Mesendoderm (in vitro differentiated cells): ENCODE measurements at regions not wholly inside any gene's neighbourhood (a gene's known extent, or its start where the extent isn't known, plus 50 kb on each side); places are given as distances from the start of the nearest gene placed in this dataset.

Experiments
- DNase-seq: peaks from one replicate; pipeline ENCODE4 v3.0.0; 2013
- H2AK5ac ChIP-seq: 2 replicates; pipeline ENCODE4 v1.6.1; 2013; ENCODE audit warnings: low read length, inconsistent platforms
- H2BK120ac ChIP-seq: 2 replicates; pipeline ENCODE4 v1.6.1; 2013; ENCODE audit warnings: low read depth, mild to moderate bottlenecking, low read length, moderate library complexity, mixed read lengths
- H2BK15ac ChIP-seq: replicated peaks from 2 replicates; pipeline ENCODE4 v1.6.1; 2013; ENCODE audit warnings: low read depth, mild to moderate bottlenecking, moderate library complexity
- H2BK5ac ChIP-seq: 2 replicates; pipeline ENCODE4 v1.6.1; 2013; ENCODE audit warnings: low read length, inconsistent platforms
- H3K18ac ChIP-seq: 2 replicates; pipeline ENCODE4 v1.6.1; 2013; ENCODE audit warnings: mild to moderate bottlenecking, low read length, mixed read lengths
- H3K23ac ChIP-seq: one replicate; pipeline ENCODE4 v1.6.1; 2013; ENCODE audit warnings: low read length
- H3K27ac ChIP-seq: 2 replicates; pipeline ENCODE4 v1.5.1; 2013; ENCODE audit warnings: low read depth, mild to moderate bottlenecking, inconsistent platforms, low read length, moderate library complexity
- H3K27me3 ChIP-seq: 2 replicates; pipeline ENCODE4 v1.6.1; 2013; ENCODE audit warnings: low read length, control low read depth, mild to moderate bottlenecking, inconsistent platforms; ENCODE audit not compliant: insufficient read depth, poor library complexity
- H3K36me3 ChIP-seq: 2 replicates; pipeline ENCODE4 v1.6.1; 2013; ENCODE audit warnings: low read length, inconsistent platforms; ENCODE audit not compliant: control insufficient read depth, insufficient read depth
- H3K4ac ChIP-seq: one replicate; pipeline ENCODE4 v1.6.1; 2013; ENCODE audit warnings: low read depth, mild to moderate bottlenecking, low read length, moderate library complexity
- H3K4me1 ChIP-seq: 2 replicates; pipeline ENCODE4 v1.6.1; 2013; ENCODE audit warnings: low read depth, low read length, inconsistent platforms; ENCODE audit not compliant: control insufficient read depth
- H3K4me2 ChIP-seq: 2 replicates; pipeline ENCODE4 v1.6.1; 2013; ENCODE audit warnings: low read length
- H3K4me3 ChIP-seq: 2 replicates; pipeline ENCODE4 v1.5.1; 2013; ENCODE audit warnings: mild to moderate bottlenecking, low read length
- H3K56ac ChIP-seq: one replicate; pipeline ENCODE4 v1.6.1; 2013; ENCODE audit warnings: low read length
- H3K79me1 ChIP-seq: 2 replicates; pipeline ENCODE4 v1.6.1; 2013; ENCODE audit warnings: low read length, inconsistent platforms
- H3K79me2 ChIP-seq: 2 replicates; pipeline ENCODE4 v1.6.1; 2013; ENCODE audit warnings: mild to moderate bottlenecking, low read length; ENCODE audit not compliant: control insufficient read depth, insufficient read depth
- H3K9ac ChIP-seq: 2 replicates; pipeline ENCODE4 v1.6.1; 2013; ENCODE audit warnings: low read length, inconsistent platforms
- H4K5ac ChIP-seq: one replicate; pipeline ENCODE4 v1.6.1; 2013; ENCODE audit warnings: low read length
- H4K8ac ChIP-seq: one replicate; pipeline ENCODE4 v1.6.1; 2013; ENCODE audit warnings: low read depth, mild to moderate bottlenecking, control low read depth, low read length, moderate library complexity
- WGBS: extraction: QIAGEN DNeasy Blood & Tissue Kit; methylation state at CpG from one replicate; pipeline ENCODE4 v1.1.7; 2013; ENCODE audit warnings: low lambda C conversion rate, missing lambda C conversion rate; ENCODE audit not compliant: insufficient coverage; ENCODE audit errors: extremely low coverage; 5-methylcytosine and 5-hydroxymethylcytosine counted together

DNA sequence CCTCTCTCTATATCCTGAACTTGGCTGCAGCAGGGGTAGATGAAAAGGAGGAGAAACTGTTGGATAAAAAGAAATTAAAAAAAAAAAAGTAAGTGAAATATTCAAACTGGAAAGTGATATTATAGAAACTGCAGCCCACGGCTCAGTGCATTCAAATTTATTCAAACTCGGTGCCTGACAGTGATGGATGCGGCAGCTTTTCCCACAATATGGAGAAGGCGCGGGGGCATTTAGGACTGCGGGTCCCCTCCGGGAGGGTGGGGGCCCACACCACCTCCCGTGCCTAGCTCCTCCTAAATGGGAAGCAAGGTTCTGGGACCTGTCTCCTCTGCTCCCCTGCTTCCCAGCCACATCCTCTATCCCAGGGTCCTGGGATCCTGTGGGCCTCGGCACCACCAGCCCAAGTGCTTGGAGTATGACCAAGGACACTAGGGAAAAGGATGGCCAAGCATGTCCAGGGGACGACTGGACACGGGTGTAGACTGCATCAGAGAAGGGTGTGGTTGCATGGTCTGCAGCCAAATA lies 82.4 kb downstream of the HIF1AN start:
- no peaks in the 10 kb centered on the region for H3K36me3 ChIP-seq
- no peak overlapping the region for H2BK5ac ChIP-seq
- H3K27me3 ChIP-seq: no peaks in the 10 kb centered on the region
- no peak overlapping the region for H3K23ac ChIP-seq
- no peak overlapping the region for H3K4ac ChIP-seq
- no CpG with 5 or more reads among the region's 11 CpGs for WGBS
- H4K8ac ChIP-seq: no peak overlapping the region
- H2AK5ac ChIP-seq: no peak overlapping the region
- no peak overlapping the region for H3K56ac ChIP-seq
- H3K27ac ChIP-seq: no peak overlapping the region
- no peak overlapping the region for H3K9ac ChIP-seq
- no peak overlapping the region for H2BK120ac ChIP-seq
- no peak overlapping the region for H3K4me3 ChIP-seq
- H3K4me2 ChIP-seq: no peak overlapping the region
- no peak overlapping the region for H4K5ac ChIP-seq
- no peaks in the 10 kb centered on the region for H3K79me2 ChIP-seq
- DNase-seq: no peak
- H3K4me1 ChIP-seq: no peaks in the 10 kb centered on the region
- no peaks in the 10 kb centered on the region for H3K79me1 ChIP-seq
- H2BK15ac ChIP-seq: no peak overlapping the region
- H3K18ac ChIP-seq: no peak overlapping the region

DNA sequence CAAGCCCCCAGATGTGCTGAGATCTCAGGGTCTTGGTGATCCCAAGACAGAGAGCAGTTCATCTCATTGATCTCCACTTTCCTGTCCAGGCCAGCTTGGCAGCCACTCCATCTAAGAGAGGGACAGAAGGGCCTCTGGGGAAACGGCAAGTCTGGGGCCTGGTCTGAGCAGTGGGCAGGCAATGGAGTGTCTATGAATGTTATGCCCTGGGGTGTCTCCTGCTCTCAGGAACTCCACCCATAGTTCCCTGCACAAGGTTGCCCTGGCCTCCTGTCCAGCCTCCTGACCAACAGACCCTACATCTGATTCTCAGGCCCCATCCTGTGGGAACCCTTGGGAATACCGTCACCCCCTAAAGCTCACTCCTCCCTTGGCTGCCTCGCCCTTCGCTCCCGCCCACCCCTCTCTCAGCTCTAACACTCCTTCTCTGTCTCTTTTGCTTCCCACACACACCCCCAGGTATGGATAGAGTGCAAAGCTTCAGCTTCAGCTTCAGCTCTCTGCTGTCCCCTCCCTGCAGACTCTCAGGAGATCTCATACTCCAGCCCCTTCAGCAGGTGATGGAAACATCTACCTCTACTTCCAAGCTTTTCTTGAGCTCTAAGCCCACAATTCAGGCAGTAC lies 83.0 kb downstream of the HIF1AN start:
- WGBS: no CpG with 5 or more reads among the region's 5 CpGs
- no peak for DNase-seq
- no peak overlapping the region for H3K56ac ChIP-seq

DNA sequence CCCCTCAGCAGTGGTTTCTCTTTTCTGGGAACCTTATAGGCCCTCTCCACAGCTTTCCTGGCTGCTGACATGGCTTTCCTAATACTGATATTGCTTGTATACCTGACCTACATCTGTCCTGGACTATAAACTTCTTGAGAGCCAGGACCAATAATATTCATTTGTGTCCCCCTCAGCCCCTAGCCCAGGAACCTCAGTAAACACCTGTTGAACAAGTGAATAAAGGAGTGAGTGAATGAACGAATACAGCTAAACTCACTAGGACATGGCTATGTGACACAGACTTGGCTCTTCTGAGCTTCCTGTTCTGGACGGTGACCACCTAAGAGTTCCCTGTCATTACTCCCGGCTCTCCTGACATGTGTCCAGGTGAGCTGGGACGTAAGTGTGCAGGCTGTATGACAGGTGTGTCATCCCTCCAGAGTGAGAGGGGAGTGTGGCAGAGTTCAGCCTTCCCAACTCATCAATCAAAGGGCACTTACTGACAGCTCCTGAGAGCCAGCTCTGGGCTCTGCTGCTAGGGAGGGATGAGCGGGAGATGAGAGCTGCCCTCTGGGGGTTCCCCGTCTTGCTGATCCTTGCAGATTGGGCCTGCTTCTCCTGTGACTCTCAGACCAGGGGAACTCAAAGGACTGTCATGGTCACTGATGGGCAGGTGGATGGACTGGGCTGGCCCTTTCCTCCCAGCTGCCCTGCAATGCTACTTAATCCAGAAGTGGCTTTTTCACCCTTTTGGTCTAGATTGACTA lies 84.5 kb downstream of the HIF1AN start:
- H2BK120ac ChIP-seq: no peak overlapping the region
- no CpG with 5 or more reads among the region's 6 CpGs for WGBS
- H3K4me1 ChIP-seq: no peaks in the 10 kb centered on the region
- no peak overlapping the region for H3K23ac ChIP-seq
- no peaks in the 10 kb centered on the region for H3K36me3 ChIP-seq
- H3K4ac ChIP-seq: no peak overlapping the region
- H4K8ac ChIP-seq: no peak overlapping the region
- H2BK5ac ChIP-seq: no peak overlapping the region
- no peak overlapping the region for H3K18ac ChIP-seq
- H3K27ac ChIP-seq: no peak overlapping the region
- no peaks in the 10 kb centered on the region for H3K79me2 ChIP-seq
- no peak overlapping the region for H3K9ac ChIP-seq
- H3K56ac ChIP-seq: no peak overlapping the region
- H4K5ac ChIP-seq: no peak overlapping the region
- no peak overlapping the region for H3K4me3 ChIP-seq
- no peak overlapping the region for H3K4me2 ChIP-seq
- no peak overlapping the region for H2AK5ac ChIP-seq
- H3K79me1 ChIP-seq: no peaks in the 10 kb centered on the region
- no peak for DNase-seq
- no peaks in the 10 kb centered on the region for H3K27me3 ChIP-seq
- H2BK15ac ChIP-seq: no peak overlapping the region

More for the DNA sequence above, 83.0 kb downstream of the HIF1AN start:
- H3K27ac ChIP-seq: no peak overlapping the region
- no peak overlapping the region for H3K4ac ChIP-seq
- no peaks in the 10 kb centered on the region for H3K79me1 ChIP-seq
- no peak overlapping the region for H2BK120ac ChIP-seq
- H2AK5ac ChIP-seq: no peak overlapping the region
- H3K18ac ChIP-seq: no peak overlapping the region
- no peaks in the 10 kb centered on the region for H3K27me3 ChIP-seq
- no peak overlapping the region for H3K23ac ChIP-seq
- H3K9ac ChIP-seq: no peak overlapping the region
- H3K4me1 ChIP-seq: no peaks in the 10 kb centered on the region
- no peak overlapping the region for H4K8ac ChIP-seq
- H3K4me3 ChIP-seq: no peak overlapping the region
- no peak overlapping the region for H3K4me2 ChIP-seq
- H3K36me3 ChIP-seq: no peaks in the 10 kb centered on the region
- H2BK15ac ChIP-seq: no peak overlapping the region
- H2BK5ac ChIP-seq: no peak overlapping the region
- no peaks in the 10 kb centered on the region for H3K79me2 ChIP-seq
- H4K5ac ChIP-seq: no peak overlapping the region

DNA sequence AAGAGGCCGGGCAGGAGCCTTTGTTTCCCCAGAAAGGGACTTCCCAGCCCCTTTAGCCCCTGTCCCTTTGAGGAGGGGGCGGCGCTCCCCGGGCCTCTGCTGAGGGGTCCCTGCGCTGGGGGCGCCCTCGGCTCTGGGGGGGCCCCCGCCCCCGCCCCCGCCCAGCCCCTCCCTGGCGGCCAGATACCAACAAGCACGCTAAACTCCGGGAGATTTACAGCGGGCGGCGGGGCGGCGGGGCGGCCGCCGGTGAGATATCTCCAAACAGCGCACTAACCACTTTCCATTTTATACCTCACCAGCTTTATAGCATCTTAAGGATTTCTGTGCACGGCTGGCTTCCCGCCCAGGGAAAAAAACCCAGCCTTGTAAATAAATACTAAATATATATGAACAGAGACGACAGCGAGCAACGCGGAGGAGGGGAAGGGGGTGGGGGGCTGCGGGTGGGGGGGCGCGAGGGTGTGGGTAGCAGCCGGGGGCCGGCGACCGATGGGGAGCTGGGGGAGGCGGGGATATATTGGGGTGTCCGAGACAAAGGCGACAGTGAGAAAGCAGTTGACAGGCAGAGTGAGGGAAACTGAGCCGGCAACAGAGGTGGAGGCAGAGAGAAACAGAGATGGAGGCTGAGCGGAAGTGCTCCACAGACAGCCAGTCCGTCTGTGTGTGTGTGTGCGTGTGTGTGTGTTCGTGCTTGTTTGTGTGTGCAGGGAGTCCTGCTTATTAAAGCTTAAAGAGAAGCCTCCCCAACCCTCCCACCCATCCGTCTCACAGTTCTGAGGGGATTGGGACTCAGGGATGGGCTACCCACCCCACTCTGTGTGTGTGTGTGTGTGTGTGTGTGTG lies 85.8 kb downstream of the HIF1AN start:
- Histone ChIP-seq H3K18ac (no peak overlapping the region), H3K79me2 (no peaks in the 10 kb centered on the region), H2BK120ac (no peak overlapping the region), H3K79me1 (no peaks in the 10 kb centered on the region), H3K23ac (no peak overlapping the region), H3K4ac (no peak overlapping the region), H3K27ac (no peak overlapping the region), H2BK5ac (no peak overlapping the region), H3K4me3 (no peak overlapping the region), H2AK5ac (no peak overlapping the region), H3K27me3 (no peaks in the 10 kb centered on the region), H4K8ac (no peak overlapping the region), H3K36me3 (no peaks in the 10 kb centered on the region), H4K5ac (no peak overlapping the region), H3K56ac (no peak overlapping the region), H3K4me1 (peaks cover 6% of the 10 kb centered on the region), H2BK15ac (no peak overlapping the region), H3K9ac (no peak overlapping the region), H3K4me2 (no peak overlapping the region)
- no CpG with 5 or more reads among the region's 44 CpGs for WGBS
- DNase-seq: no peak

GRCh38 chr10:100622946-100623345 lies 87.2 kb downstream of the HIF1AN start:
- no CpG with 5 or more reads among the region's 7 CpGs for WGBS
- Histone ChIP-seq H2BK15ac (no peak overlapping the region), H4K8ac (no peak overlapping the region), H3K79me2 (no peaks in the 10 kb centered on the region), H3K9ac (no peak overlapping the region), H2BK5ac (no peak overlapping the region), H3K18ac (no peak overlapping the region), H3K4me2 (no peak overlapping the region), H3K27ac (no peak overlapping the region), H2BK120ac (no peak overlapping the region), H3K4ac (no peak overlapping the region), H2AK5ac (no peak overlapping the region), H3K4me3 (no peak overlapping the region), H3K4me1 (peaks cover 6% of the 10 kb centered on the region), H4K5ac (no peak overlapping the region), H3K23ac (no peak overlapping the region), H3K79me1 (no peaks in the 10 kb centered on the region), H3K56ac (no peak overlapping the region), H3K27me3 (no peaks in the 10 kb centered on the region), H3K36me3 (no peaks in the 10 kb centered on the region)
- no peak for DNase-seq
